Tibial nerve (tissue), 4 donors: ENCODE measurements at regions not wholly inside any gene's neighbourhood (a gene's known extent, or its start where the extent isn't known, plus 50 kb on each side); places are given as distances from the start of the nearest gene placed in this dataset.

Experiments used
- DNase-seq, 2 donors: peaks; one replicate each; pipeline ENCODE4 v3.0.0-alpha.2; 2019; ENCODE audit warnings: low spot score in 2 of 2
- H3K27ac ChIP-seq, 4 donors: fragments of 200-600 bp; sonication (generic) in 3 of 4; one replicate each; pipeline ENCODE4 v1.5.1; 2017 to 2019; ENCODE audit warnings: mild to moderate bottlenecking in 1 of 4
- H3K27me3 ChIP-seq, 2 donors: fragments of 200-600 bp; sonication (generic) in 1 of 2; one replicate each; pipeline versions ENCODE4 v1.5.1 to v1.6.0; 2017 to 2019
- H3K36me3 ChIP-seq, 3 donors: fragments of 200-600 bp; sonication (generic); one replicate each; pipeline ENCODE4 v1.5.1; 2018 to 2019
- H3K4me1 ChIP-seq, 4 donors: fragments of 200-600 bp; sonication (generic) in 3 of 4; one replicate each; pipeline ENCODE4 v1.5.1; 2017 to 2019
- H3K4me3 ChIP-seq, 4 donors: fragments of 200-600 bp; sonication (generic) in 3 of 4; one replicate each; pipeline ENCODE4 v1.5.1; 2017 to 2019; ENCODE audit warnings: mild to moderate bottlenecking in 1 of 4, moderate library complexity in 1 of 4
- H3K9me3 ChIP-seq, 4 donors: fragments of 200-600 bp; sonication (generic) in 3 of 4; one replicate each; pipeline ENCODE4 v1.5.1; 2017 to 2019
- EP300 ChIP-seq, 2 donors: sonication (generic); formaldehyde crosslinking; IDR thresholded peaks; one replicate each; pipeline ENCODE4 v1.6.1; 2017; ENCODE audit warnings: antibody characterized with exemption in 2 of 2, mild to moderate bottlenecking in 1 of 2
- POLR2A ChIP-seq, 2 donors: fragments of 450-650 bp; IDR thresholded peaks; one replicate each; pipeline ENCODE4 v1.6.1; 2017; ENCODE audit warnings: antibody characterized with exemption in 2 of 2, mild to moderate bottlenecking in 2 of 2, moderate library complexity in 2 of 2
- WGBS, 2 donors: methylation state at CpG; one replicate each; pipeline ENCODE4 v1.1.5; 2018; 5-methylcytosine and 5-hydroxymethylcytosine counted together
- TF ChIP-seq, protein P1 (sequence below), 5 experiments: fragments of 200-600 bp in 3 of 5; fragments of 450-650 bp in 2 of 5; sonication (generic) in 3 of 5; IDR thresholded peaks; one replicate each; pipeline ENCODE4 v1.5.1; 2016 to 2019; ENCODE audit warnings: antibody characterized with exemption in 5 of 5, mild to moderate bottlenecking in 3 of 5, moderate library complexity in 2 of 5

DNA sequence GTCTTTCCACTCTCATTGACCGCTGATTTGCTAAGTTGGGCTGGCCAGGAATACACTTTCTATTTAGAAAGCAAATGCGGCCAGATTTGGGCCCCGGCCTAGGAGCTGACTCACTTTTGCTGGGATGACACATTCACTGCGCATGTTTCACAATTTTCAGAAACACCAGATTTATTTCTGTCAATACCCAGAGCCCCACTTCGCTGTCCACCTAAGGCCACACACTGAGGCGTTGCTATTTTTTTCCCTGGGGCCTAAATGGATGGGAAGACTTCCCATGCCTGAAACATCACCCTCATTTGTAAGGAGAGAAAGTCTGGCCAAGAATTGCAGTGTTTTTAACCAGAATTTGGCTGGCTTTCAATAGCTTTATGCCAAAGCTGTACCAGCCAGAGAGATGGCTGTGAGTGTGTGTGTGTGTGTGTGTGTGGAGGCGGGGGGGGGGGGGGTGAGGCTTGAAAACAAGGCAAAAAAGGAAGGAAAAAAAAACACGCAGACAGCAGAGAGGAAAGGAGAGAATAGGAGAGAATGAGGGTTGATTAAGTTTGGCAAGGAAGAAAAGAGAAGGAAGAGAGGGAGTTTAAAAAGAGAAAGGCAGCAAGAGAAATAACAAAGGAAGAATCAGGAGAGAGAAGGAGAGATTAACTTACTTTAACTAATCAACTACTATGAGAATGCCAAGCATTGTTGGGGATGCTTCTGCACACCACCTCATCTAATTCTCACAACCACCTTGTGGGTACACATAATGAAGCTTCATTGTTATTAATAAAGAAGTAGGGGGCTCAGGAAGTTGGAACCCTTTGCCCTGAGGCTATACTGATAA lies 261.4 kb upstream of the KLF4 start:
- Histone ChIP-seq H3K36me3 (no peaks in the 10 kb centered on the region), H3K27me3 (no peaks in the 10 kb centered on the region), H3K4me1 (peaks cover 0 to 44% (median 27%) of the 10 kb centered on the region in 4 donors), H3K4me3 (no peak overlapping the region), H3K9me3 (no peaks in the 10 kb centered on the region), H3K27ac (peak overlapping the region; percentile 70 to 91 (median 81))
- no peak for TF ChIP-seq POLR2A (IDR thresholded peaks at IDR 0.05)
- TF ChIP-seq, protein P1, sequence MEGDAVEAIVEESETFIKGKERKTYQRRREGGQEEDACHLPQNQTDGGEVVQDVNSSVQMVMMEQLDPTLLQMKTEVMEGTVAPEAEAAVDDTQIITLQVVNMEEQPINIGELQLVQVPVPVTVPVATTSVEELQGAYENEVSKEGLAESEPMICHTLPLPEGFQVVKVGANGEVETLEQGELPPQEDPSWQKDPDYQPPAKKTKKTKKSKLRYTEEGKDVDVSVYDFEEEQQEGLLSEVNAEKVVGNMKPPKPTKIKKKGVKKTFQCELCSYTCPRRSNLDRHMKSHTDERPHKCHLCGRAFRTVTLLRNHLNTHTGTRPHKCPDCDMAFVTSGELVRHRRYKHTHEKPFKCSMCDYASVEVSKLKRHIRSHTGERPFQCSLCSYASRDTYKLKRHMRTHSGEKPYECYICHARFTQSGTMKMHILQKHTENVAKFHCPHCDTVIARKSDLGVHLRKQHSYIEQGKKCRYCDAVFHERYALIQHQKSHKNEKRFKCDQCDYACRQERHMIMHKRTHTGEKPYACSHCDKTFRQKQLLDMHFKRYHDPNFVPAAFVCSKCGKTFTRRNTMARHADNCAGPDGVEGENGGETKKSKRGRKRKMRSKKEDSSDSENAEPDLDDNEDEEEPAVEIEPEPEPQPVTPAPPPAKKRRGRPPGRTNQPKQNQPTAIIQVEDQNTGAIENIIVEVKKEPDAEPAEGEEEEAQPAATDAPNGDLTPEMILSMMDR (IDR thresholded peaks at IDR 0.05), result no peak
- TF ChIP-seq EP300 (IDR thresholded peaks at IDR 0.05), result peak; percentile 64 to 96
- DNase-seq, result peak; percentile 83 to 94
- WGBS, 2 donors, result 4 to 9% methylated on average over 8 of the region's 8 CpGs

DNA sequence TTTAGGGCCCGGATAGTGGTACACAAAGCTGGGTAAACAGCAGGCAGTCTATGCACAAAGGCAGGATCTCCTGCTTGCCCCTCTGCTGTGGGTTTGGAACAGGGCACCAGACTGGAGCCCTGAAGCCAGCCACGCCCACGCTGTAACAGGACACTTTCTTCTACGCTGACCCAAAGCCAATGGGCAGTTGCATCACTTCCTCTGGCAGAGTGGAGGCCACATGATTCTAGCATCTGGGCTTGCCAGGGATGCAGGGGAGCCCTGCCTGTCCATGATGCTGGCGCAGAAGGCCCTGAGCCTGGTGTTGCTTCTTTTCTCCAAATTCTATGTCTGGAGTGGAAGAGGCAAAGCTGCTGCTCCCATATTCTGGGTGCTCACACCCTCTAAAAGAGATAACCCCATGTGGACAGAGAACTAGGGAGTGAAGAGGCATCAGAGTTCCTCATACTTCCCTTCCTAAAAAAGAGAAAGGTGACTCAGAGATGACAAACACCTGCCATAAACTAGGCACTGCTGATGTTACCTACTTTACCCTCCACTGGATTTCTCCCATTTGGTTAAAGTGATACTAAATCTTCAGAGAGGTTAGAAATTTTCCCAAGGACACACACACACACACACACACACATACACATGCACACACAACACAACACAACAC lies 260.3 kb upstream of the KLF4 start:
- H3K27me3 ChIP-seq, result no peaks in the 10 kb centered on the region
- H3K9me3 ChIP-seq, result no peaks in the 10 kb centered on the region
- TF ChIP-seq POLR2A (IDR thresholded peaks at IDR 0.05), result no peak
- peak; percentile 76 to 97 for TF ChIP-seq EP300 (IDR thresholded peaks at IDR 0.05)
- TF ChIP-seq, protein P1 (IDR thresholded peaks at IDR 0.05), result no peak
- WGBS, 2 donors, result 39 to 41% methylated on average over 5 of the region's 5 CpGs
- peak overlapping the region; percentile 52 to 89 (median 72) for H3K27ac ChIP-seq
- H3K36me3 ChIP-seq, result no peaks in the 10 kb centered on the region
- H3K4me1 ChIP-seq, result peaks cover 0 to 44% (median 25%) of the 10 kb centered on the region in 4 donors
- DNase-seq, result peak; percentile 85 to 95
- no peak overlapping the region for H3K4me3 ChIP-seq

DNA sequence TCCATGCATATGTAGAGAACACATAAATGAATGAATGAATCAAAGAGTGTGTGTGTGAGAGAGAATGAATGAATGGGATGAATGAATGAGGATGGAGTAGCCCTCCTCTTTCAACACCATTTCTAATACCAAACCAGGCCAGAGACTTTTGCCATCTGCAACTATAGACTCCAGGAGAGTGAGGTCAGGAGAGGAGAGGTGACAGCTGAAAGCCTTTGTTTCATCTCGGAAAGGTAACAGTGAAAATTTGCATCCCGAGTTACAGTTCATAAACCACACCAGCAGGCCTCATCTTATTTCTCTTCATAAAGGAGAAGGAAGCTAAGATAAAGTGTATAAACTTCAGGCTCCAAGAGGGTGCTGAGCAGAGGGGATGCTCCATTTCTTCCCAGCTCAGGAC lies 255.3 kb upstream of the KLF4 start:
- Histone ChIP-seq H3K27me3 (no peaks in the 10 kb centered on the region), H3K36me3 (no peaks in the 10 kb centered on the region), H3K4me1 (peaks cover 0 to 27% (median 9%) of the 10 kb centered on the region in 4 donors), H3K9me3 (no peaks in the 10 kb centered on the region), H3K27ac (no peak overlapping the region), H3K4me3 (no peak overlapping the region)
- WGBS, 2 donors, result 92 to 93% methylated on average over 2 of the region's 2 CpGs
- DNase-seq, result no peak
- TF ChIP-seq POLR2A (IDR thresholded peaks at IDR 0.05) (no peak), EP300 (IDR thresholded peaks at IDR 0.05) (no peak)
- TF ChIP-seq, protein P1 (IDR thresholded peaks at IDR 0.05), result no peak

DNA sequence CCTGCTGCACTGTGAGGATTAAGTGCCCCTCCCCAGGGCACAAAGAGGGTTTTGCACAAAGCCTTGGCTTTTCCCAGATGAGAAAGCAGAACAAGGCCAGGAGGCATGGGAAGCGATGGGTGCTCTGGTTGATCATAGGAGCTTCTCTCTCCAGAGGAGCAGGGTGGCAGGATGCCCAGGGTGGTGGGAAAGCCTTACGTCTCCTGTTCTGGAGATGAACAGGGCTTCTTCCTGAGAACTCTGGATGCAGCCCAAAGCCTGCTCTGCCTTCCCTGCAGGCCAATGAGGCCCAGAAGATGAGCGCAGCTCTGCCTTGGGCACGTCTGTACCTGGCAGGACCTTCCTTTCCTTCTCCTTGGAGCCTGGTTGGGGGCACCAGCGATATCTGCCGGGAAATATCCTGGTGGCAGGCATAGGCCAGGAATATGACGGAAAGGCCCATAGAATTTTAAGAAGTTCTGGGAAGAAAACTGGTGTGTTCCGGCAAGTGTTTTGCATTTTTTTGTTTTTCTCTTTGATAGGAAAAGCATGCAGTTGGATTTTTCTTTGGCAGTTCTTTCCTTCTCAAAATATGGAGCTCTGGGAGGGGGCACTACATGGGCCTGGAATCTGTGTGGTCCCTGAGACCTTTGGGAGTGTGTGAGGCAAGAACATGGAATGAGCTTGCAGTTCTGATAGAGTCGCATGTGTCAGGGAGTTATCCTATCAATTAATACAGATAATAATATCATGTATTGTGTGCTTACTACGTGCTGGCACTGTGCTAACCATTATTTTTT lies 253.2 kb upstream of the KLF4 start:
- no peak overlapping the region for H3K27ac ChIP-seq
- H3K36me3 ChIP-seq, result no peaks in the 10 kb centered on the region
- TF ChIP-seq EP300 (IDR thresholded peaks at IDR 0.05), result no peak
- TF ChIP-seq, protein P1 (IDR thresholded peaks at IDR 0.05), result no peak
- WGBS, 2 donors, result 79 to 88% methylated on average over 9 to 10 of the region's 10 CpGs
- DNase-seq, result no peak
- no peak overlapping the region for H3K4me3 ChIP-seq
- H3K9me3 ChIP-seq, result no peaks in the 10 kb centered on the region
- H3K4me1 ChIP-seq, result peaks cover 0 to 29% (median 4%) of the 10 kb centered on the region in 4 donors
- H3K27me3 ChIP-seq, result no peaks in the 10 kb centered on the region
